ENCODE measurements at regions not wholly inside any gene's neighbourhood (a gene's known extent, or its start where the extent isn't known, plus 50 kb on each side); places are given as distances from the start of the nearest gene placed in this dataset.

GRCh38 chr3:96491023-96491422 lies 323.4 kb upstream of the EPHA6 start:
- Histone ChIP-seq H3K4me3 (ENCODE audit: insufficient read depth, low read length) (no peak overlapping the region), H3K36me3 (ENCODE audit: insufficient read depth, low read length) (no peaks in the 10 kb centered on the region), H3K27me3 (ENCODE audit: insufficient read depth, low read length) (no peaks in the 10 kb centered on the region), H3K27ac (ENCODE audit: low read depth, low read length) (no peak overlapping the region), H4K20me1 (ENCODE audit: insufficient read depth, low read length) (no peaks in the 10 kb centered on the region), H3K9me3 (ENCODE audit: low read depth, low read length) (no peaks in the 10 kb centered on the region), H2AFZ (ENCODE audit: low read length) (no peak overlapping the region), H3K4me1 (ENCODE audit: insufficient read depth, low read length) (no peaks in the 10 kb centered on the region), H3K79me2 (ENCODE audit: insufficient read depth, low read length) (no peaks in the 10 kb centered on the region), H3K4me2 (ENCODE audit: insufficient read depth, low read length) (no peak overlapping the region)
- TF ChIP-seq CTCF (IDR thresholded peaks at IDR 0.05; ENCODE audit: extremely low read depth, low read depth, low read length) = no peak
- no peak for DNase-seq (ENCODE audit: insufficient read length, low spot score, missing footprints)

- Histone ChIP-seq H3K4me1 (ENCODE audit: insufficient read depth, low read length) (no peaks in the 10 kb centered on the region), H3K36me3 (ENCODE audit: insufficient read depth, low read length) (no peaks in the 10 kb centered on the region), H2AFZ (ENCODE audit: low read length) (no peak overlapping the region), H3K79me2 (ENCODE audit: insufficient read depth, low read length) (no peaks in the 10 kb centered on the region), H3K27ac (ENCODE audit: low read depth, low read length) (no peak overlapping the region), H3K4me3 (ENCODE audit: insufficient read depth, low read length) (no peak overlapping the region), H3K4me2 (ENCODE audit: insufficient read depth, low read length) (no peak overlapping the region), H3K9me3 (ENCODE audit: low read depth, low read length) (no peaks in the 10 kb centered on the region), H3K27me3 (ENCODE audit: insufficient read depth, low read length) (no peaks in the 10 kb centered on the region), H4K20me1 (ENCODE audit: insufficient read depth, low read length) (no peaks in the 10 kb centered on the region)
- DNase-seq (ENCODE audit: insufficient read length, low spot score, missing footprints) = no peak
- no peak for TF ChIP-seq CTCF (IDR thresholded peaks at IDR 0.05; ENCODE audit: extremely low read depth, low read depth, low read length)
These were observed 322.5 kb upstream of the EPHA6 start for GRCh38 chr3:96491868-96492267.

- Histone ChIP-seq H3K4me2 (ENCODE audit: insufficient read depth, low read length) (no peak overlapping the region), H3K27ac (ENCODE audit: low read depth, low read length) (no peak overlapping the region), H3K9me3 (ENCODE audit: low read depth, low read length) (peaks cover 4% of the 10 kb centered on the region), H3K27me3 (ENCODE audit: insufficient read depth, low read length) (no peaks in the 10 kb centered on the region), H4K20me1 (ENCODE audit: insufficient read depth, low read length) (no peaks in the 10 kb centered on the region), H3K36me3 (ENCODE audit: insufficient read depth, low read length) (no peaks in the 10 kb centered on the region), H3K4me1 (ENCODE audit: insufficient read depth, low read length) (no peaks in the 10 kb centered on the region), H3K79me2 (ENCODE audit: insufficient read depth, low read length) (no peaks in the 10 kb centered on the region), H2AFZ (ENCODE audit: low read length) (no peak overlapping the region), H3K4me3 (ENCODE audit: insufficient read depth, low read length) (no peak overlapping the region)
- DNase-seq (ENCODE audit: insufficient read length, low spot score, missing footprints) = no peak
- no peak for TF ChIP-seq CTCF (IDR thresholded peaks at IDR 0.05; ENCODE audit: extremely low read depth, low read depth, low read length)
These were observed 304.1 kb upstream of the EPHA6 start for GRCh38 chr3:96510334-96510733.

GRCh38 chr3:96537165-96537564 lies 277.2 kb upstream of the EPHA6 start:
- Histone ChIP-seq H4K20me1 (ENCODE audit: insufficient read depth, low read length) (no peaks in the 10 kb centered on the region), H3K4me2 (ENCODE audit: insufficient read depth, low read length) (no peak overlapping the region), H2AFZ (ENCODE audit: low read length) (no peak overlapping the region), H3K79me2 (ENCODE audit: insufficient read depth, low read length) (no peaks in the 10 kb centered on the region), H3K36me3 (ENCODE audit: insufficient read depth, low read length) (no peaks in the 10 kb centered on the region), H3K27ac (ENCODE audit: low read depth, low read length) (no peak overlapping the region), H3K9me3 (ENCODE audit: low read depth, low read length) (no peaks in the 10 kb centered on the region), H3K4me3 (ENCODE audit: insufficient read depth, low read length) (no peak overlapping the region), H3K27me3 (ENCODE audit: insufficient read depth, low read length) (no peaks in the 10 kb centered on the region), H3K4me1 (ENCODE audit: insufficient read depth, low read length) (no peaks in the 10 kb centered on the region)
- no peak for DNase-seq (ENCODE audit: insufficient read length, low spot score, missing footprints)
- no peak for TF ChIP-seq CTCF (IDR thresholded peaks at IDR 0.05; ENCODE audit: extremely low read depth, low read depth, low read length)

Measured in osteoblast (primary cell).